ENCODE measurements at regions not wholly inside any gene's neighbourhood (a gene's known extent, or its start where the extent isn't known, plus 50 kb on each side); places are given as distances from the start of the nearest gene placed in this dataset.

DNA sequence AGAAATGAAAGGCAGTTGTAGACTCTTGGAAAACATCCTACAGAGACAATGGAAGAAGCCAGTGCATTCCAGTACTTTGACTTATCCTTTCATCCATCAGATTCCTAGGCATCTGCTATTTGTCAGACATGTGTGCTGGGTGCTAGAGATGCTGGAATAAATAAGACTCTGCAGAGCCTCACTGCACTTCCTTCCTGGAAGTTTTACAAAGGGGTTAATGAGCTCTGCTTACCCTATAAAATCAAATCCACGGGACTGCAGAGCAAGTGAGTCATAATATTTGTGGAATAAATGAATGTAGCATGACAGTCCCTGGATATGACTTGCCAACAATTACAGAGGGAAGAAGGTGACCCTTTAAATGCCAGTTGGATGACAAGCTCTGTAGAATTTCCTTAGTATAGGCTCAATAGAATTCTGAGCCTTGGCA is 52.7 kb upstream of the NPAS2 start:
- Histone ChIP-seq H3K9ac (ENCODE audit: insufficient read depth in 1 of 2, low read length in 2 of 2) (no peak overlapping the region), H3K36me3 (ENCODE audit: control insufficient read depth in 4 of 4, insufficient read depth in 4 of 4, low read length in 4 of 4) (no peaks in the 10 kb centered on the region), H3K4me3 (no peak overlapping the region), H3K4me1 (ENCODE audit: control insufficient read depth in 5 of 5, insufficient read depth in 5 of 5, low read length in 5 of 5) (peaks cover 0 to 6% (median 0%) of the 10 kb centered on the region in 5 donors), H3K27ac (ENCODE audit: low read depth in 1 of 2, low read length in 1 of 2) (no peak overlapping the region), H3K27me3 (ENCODE audit: control insufficient read depth in 3 of 3, insufficient read depth in 3 of 3, low read length in 2 of 3) (no peaks in the 10 kb centered on the region), H3K9me3 (ENCODE audit: control insufficient read depth in 4 of 4, insufficient read depth in 3 of 4, low read length in 3 of 4) (no peaks in the 10 kb centered on the region)
- no peak for ATAC-seq (ENCODE audit: insufficient read depth, low FRiP score)
- DNase-seq: no peak
- TF ChIP-seq CTCF (IDR thresholded peaks at IDR 0.05; ENCODE audit: control extremely low read depth, extremely low read depth): no peak
- WGBS, 2 donors: 27 to 39% methylated on average over 1 of the region's 1 CpG

DNA sequence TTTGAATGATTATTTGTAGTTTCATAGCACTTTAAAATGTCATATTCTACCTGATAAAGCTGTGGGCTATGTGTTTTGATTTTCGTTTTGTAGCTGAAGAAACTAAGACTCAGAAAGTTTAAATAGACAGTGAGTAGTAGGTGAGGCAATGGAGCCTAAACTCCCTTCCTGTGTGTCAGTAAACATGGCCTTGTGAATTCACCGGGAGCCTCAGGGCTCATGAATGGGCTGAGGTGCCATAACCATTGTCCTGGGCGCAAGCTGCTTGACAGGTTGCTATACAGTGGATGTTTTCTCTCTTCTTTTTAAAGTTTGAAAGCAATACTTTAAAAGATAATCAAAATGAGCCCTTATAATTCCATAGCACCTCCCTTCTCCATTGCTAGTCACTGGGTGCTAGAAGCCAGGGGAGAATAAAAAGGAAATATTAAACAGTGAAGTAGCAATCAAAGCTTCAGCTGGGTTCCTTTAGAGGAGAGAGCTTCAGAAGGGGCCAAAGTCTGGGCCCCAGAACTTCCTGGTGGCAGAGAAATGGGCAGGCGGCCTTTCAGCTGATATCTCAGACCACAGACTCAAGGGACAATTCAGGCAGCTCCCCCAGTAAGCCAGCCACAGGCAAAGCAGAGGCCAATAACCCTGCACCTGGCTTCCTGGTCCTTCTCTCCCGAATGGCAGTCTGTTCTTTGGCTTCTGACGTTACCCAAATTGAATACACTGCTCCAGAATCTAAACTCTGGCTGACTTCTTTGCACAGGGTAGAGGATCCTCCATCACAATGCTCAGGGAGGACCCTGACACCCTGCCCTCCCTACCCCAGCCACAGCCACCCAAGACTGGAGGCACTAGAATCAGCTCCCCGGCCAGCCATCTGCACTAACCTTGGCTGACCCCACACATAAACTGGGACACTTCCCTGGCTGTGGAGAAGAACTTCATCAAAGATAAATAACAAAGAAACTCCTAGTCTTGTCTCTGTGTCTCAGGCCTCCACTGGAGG is 51.8 kb upstream of the NPAS2 start:
- 74 to 80% methylated on average over 7 of the region's 7 CpGs for WGBS, 2 donors

More for the DNA sequence above, 51.8 kb upstream of the NPAS2 start:
- ATAC-seq (ENCODE audit: insufficient read depth, low FRiP score) (no peak), DNase-seq (no peak)
- H3K4me3 ChIP-seq: no peak overlapping the region
- H3K27ac ChIP-seq (ENCODE audit: low read depth in 1 of 2, low read length in 1 of 2): no peak overlapping the region
- H3K9me3 ChIP-seq (ENCODE audit: control insufficient read depth in 4 of 4, insufficient read depth in 3 of 4, low read length in 3 of 4): no peaks in the 10 kb centered on the region
- no peaks in the 10 kb centered on the region for H3K27me3 ChIP-seq (ENCODE audit: control insufficient read depth in 3 of 3, insufficient read depth in 3 of 3, low read length in 2 of 3)
- peaks cover 0 to 6% (median 0%) of the 10 kb centered on the region in 5 donors for H3K4me1 ChIP-seq (ENCODE audit: control insufficient read depth in 5 of 5, insufficient read depth in 5 of 5, low read length in 5 of 5)
- no peaks in the 10 kb centered on the region for H3K36me3 ChIP-seq (ENCODE audit: control insufficient read depth in 4 of 4, insufficient read depth in 4 of 4, low read length in 4 of 4)
- TF ChIP-seq CTCF (IDR thresholded peaks at IDR 0.05; ENCODE audit: control extremely low read depth, extremely low read depth): no peak
- H3K9ac ChIP-seq (ENCODE audit: insufficient read depth in 1 of 2, low read length in 2 of 2): no peak overlapping the region

All from lung (tissue), 11 donors.